Eye (tissue), 1 donor: ENCODE measurements at regions not wholly inside any gene's neighbourhood (a gene's known extent, or its start where the extent isn't known, plus 50 kb on each side); places are given as distances from the start of the nearest gene placed in this dataset.

Experiments used
- DNase-seq: peaks from one replicate; pipeline ENCODE4 v3.0.0-alpha.2; 2015

- DNase-seq = no peak
Observed at GRCh38 chr16:73234496-73234895, 186.6 kb upstream of the ZFHX3 start.

DNA sequence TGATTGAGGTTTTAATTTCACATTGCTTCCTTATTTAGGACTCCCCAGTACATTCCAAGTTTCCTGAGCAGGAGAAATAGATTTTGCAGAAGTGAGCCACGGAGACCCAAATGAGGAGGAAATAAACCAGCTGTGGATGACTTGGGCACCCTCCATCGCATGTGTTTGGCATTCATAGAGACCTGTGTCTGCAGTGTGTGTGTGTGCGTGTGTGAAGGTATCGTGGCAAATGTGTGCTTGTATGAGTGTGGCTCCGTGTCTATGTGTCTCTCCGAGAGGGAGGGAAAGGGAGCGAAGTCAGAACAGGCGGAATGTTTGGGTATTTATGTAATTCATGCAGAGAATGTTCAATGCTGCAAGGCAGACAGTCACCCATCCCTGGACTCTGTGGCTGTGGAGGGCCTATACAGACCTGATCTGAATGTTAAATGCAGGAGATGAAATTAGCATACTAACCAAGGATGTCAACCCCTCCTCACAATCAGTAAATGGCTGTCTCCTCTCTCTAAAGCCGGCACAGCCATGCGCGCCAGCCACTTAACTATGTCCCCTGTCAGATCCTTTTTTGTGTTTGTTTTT lies 186.0 kb upstream of the ZFHX3 start:
- DNase-seq = no peak

DNA sequence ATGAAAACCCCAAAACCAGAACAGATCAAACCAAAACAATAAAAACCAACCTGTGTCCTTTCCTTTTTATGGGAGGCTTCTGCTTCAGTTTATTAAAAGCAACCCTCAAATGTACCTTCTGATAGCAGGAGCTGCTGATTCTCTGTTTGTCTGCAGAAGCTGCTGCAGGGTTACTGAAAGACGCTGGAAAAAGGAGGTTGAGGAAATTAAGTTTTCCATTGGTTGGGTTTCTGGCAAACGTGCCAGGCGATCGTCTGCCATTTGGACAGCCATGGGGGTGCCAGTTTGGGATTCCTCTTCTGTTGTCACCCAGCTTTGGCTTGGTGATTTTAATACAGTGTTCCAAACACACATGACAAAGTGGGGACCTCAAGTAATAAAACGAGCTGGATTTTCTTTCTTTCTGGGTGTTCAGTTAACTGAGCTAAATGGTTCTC lies 185.4 kb upstream of the ZFHX3 start:
- no peak for DNase-seq

DNA sequence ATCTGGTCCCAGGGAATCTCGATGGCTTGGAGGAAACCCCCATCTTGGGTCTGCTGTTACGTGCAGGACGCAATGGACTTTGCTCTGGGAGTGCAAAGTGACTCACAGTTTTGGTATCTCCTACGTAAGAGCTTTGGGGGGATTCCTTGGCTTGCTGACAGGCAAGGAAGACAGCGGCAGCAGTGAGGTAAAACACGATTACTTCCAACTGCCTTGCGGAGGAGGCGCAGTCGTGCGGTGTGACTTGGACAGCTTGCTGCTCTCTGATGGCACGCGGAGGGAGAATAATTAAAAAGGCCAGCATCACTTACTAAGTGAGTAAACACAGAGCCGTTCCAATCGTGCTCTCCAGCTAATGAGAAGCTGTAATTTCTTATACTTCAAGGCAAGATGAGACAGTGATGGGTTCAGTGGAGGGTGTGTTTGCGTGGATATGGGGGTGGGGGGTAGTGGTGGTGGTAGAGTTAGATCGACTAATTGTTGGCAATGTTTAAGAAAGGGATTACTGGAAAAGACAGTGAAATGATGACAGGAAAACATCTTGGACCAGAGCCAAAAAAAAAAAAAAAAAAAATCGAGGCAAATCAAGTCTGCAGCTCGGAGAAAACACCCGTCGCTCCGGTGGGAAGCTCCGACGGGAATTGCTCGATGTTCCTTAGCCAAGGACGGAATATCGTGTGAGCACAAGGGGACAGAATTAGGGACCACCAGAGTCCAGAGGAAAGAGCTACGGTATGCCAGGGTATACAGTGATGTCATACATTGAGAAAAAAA lies 184.8 kb upstream of the ZFHX3 start:
- peak; percentile 58 for DNase-seq

DNA sequence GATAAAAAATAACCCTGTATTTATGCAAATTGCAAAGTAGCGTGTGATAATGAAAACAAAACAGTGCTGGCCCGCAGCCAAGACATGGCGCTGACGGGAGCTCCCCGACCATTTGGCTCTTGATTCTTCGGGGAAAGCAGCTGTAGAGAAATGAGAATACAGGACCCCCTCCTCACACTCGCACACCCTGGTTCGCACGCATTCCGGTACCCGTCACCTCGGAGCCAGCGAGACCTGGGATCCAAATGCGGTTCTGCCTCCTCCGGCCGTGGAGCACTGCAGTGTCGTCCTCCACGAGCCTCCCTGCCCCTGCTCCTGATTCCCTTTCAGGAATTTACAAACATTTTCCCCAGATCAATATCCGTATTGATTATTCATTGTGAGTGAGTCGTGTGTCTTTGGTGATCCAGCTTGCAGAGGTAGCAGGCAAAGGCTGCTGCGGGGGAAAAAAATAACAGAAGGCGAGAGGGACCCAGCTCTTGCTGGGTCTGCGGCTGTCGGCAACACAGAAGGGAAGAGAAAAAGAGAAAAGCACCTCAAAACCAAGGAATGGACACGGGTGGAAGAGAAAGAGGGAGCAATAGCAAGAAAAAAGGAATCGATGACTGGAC lies 184.1 kb upstream of the ZFHX3 start:
- no peak for DNase-seq

DNA sequence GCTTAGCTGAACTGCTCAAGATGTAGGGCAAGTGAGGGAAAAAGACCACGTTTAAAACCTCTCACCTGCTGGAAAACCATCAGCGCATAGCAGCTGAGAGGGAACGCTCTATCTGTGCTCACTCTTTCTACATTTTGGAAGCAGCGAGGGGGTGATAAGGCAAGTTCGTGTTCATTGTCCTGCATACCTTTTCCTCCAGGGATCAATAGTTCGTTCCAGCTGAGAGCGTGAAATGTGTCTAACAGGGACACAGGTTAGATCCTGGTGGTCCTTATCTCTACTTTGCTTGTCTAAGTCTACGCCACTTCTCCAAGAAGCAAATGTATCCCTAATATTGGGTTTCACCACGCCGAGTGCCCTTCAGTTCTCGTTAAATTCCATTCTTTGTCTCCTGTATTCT lies 183.5 kb upstream of the ZFHX3 start:
- DNase-seq = no peak

- DNase-seq = no peak
Observed at GRCh38 chr16:73230651-73231050, 182.7 kb upstream of the ZFHX3 start.

DNA sequence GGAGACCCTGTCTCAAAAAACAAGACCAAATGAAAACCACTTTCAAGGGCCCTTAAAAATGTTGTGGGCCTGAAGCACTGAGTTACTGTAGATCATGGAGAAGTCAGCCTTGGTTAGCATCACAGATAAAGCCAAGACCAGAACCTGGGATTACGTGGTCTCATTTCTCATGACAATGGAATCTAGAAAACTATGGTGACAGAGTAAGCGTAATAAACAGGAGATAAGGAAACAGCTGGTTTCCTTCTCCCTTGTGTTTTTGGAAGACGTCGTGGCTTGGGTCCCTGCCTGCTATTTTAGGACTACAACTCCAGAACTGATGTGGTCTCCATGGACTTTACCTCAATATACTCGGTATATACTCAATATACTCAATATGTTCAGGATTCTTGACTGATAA lies 180.7 kb upstream of the ZFHX3 start:
- no peak for DNase-seq

- DNase-seq = no peak
Observed at GRCh38 chr16:73226675-73227074, 178.7 kb upstream of the ZFHX3 start.

- DNase-seq = no peak
Observed at GRCh38 chr16:73225983-73226382, 178.1 kb upstream of the ZFHX3 start.

- no peak for DNase-seq
Observed at GRCh38 chr16:73220836-73221235, 172.9 kb upstream of the ZFHX3 start.

GRCh38 chr16:73219176-73219575 lies 171.2 kb upstream of the ZFHX3 start:
- no peak for DNase-seq

- no peak for DNase-seq
Observed at GRCh38 chr16:73217654-73218053, 169.7 kb upstream of the ZFHX3 start.

DNA sequence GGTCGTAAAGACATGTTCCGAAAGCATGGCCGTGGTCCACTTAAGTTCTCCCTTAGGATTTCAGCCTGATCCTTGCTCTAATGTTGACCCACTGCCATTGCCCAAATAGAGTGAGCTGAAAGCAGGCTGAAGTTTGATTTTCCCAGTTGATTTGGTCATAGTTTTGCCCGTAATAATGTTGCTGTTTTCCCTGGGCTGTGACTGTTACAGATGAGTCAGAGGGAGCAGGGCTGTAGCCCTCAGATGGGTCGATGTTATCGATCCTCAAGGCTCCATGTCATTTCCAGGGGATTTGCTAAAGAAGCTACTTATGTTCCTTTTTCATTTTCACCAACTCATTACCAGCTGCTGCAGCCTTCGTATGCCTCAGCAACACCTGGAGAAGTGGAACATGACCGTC lies 169.0 kb upstream of the ZFHX3 start:
- DNase-seq = no peak

DNA sequence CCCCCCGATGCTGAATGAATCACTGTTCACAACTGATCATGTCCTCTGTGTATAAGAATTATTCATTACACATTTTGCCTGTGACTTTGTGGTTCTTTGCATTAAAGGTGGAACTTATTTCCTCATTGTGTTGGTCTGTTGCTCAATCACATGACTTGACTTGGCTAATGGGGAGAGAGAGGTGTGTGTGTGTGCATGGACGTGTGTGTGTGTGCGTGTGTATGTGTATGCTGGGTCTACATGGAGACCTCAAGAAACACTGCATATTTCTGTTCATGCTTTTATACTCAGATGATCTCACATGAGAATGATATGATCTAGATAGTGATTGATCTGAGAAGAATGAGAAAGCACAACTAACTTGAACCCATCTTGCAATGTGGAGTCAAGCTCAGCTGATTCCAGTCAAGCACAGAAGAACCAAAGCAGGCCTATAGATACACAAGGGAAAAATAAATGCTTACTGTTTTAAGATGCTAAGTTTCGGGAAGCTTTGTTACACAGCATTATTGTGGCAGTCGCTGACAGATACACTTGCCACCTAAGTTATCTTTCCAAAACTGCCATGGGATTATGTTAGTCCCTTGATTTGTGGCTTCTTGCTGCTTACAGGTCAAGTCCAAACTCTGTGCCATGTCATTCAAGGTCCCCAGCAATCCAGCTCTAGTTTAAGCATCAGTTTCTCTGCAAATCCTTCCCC lies 167.9 kb upstream of the ZFHX3 start:
- no peak for DNase-seq

- peak; percentile 60 for DNase-seq
Observed at GRCh38 chr16:73214825-73215677, 167.1 kb upstream of the ZFHX3 start.

GRCh38 chr16:73213732-73214455 lies 166.0 kb upstream of the ZFHX3 start:
- peak; percentile 64 for DNase-seq

DNA sequence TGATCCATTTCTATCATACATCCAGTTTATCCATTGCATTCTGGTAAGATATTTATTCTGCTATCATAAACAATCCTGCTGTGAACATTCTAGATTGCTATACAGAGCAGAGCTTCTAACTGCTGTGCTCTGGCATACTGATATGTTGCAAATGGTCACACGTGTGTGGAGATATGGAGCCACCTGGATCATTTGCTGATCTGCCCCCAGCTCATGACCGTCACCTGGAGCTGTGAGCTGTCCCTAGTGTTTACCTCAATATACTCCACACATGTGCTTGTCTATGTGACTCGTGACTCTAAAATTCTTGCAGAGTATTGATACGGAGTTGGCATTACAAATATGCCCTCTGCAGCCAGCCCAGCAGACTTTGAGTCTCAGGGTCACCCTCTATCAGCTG lies 164.5 kb upstream of the ZFHX3 start:
- DNase-seq = no peak

- DNase-seq = no peak
Observed at GRCh38 chr16:73210686-73211085, 162.8 kb upstream of the ZFHX3 start.

- DNase-seq = no peak
Observed at GRCh38 chr16:73210084-73210483, 162.2 kb upstream of the ZFHX3 start.

DNA sequence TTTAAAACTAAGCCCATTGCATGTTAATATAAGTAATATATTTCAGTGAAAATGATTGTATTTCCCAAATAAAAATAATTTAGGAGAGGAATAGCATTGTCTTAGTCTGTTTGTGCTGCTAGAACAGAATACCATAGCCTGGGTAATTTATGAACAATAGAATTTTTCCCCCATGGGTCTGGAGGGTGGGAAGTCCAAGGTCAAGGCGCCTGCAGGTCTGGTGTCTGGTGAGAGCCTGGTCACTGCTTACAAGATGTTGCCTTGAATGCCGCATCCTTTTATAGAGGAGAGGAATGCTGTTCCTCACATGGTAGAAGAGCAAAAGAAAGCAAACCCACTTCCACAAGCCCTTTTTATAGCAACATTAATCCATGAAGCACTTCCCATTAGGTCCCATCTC lies 161.3 kb upstream of the ZFHX3 start:
- DNase-seq = no peak

DNA sequence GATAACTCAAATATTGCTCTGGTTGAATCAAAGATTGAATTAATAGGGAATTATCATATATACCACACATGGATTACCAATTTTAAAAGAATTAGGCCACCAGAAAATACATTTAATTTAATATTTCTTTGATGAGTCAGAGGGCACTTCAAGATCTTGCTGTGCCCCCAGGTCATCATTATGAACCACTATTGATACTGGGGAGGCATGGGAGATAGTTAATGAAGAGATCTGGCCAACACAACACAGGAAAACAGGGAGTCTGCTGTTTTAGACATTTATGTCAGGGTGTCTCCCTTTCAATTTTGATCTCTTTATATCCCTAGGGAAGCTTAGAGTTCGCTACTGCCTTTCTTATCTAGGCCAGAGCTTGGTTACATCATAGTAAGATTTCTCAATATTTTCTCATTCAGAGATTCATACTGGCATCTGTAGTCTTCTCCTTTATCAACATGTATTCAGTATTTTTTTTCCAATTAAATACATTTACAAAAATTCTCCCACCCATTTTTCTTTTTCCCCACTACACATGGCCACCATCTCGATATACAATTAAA lies 158.3 kb upstream of the ZFHX3 start:
- DNase-seq = no peak
